ENCODE measurements at regions not wholly inside any gene's neighbourhood (a gene's known extent, or its start where the extent isn't known, plus 50 kb on each side); places are given as distances from the start of the nearest gene placed in this dataset.

- DNase-seq = no peak
Observed at GRCh38 chr16:9484426-9484825, 393.0 kb downstream of the HAPSTR1 start.

- no peak for DNase-seq
Observed at GRCh38 chr16:9484881-9485280, 393.4 kb downstream of the HAPSTR1 start.

GRCh38 chr16:9489835-9490467 lies 398.5 kb downstream of the HAPSTR1 start:
- DNase-seq = no peak

GRCh38 chr16:9495824-9496223 lies 404.4 kb downstream of the HAPSTR1 start:
- no peak for DNase-seq

GRCh38 chr16:9497750-9498149 lies 406.3 kb downstream of the HAPSTR1 start:
- no peak for DNase-seq

- DNase-seq = no peak
Observed at GRCh38 chr16:9499941-9500593, 408.6 kb downstream of the HAPSTR1 start.

GRCh38 chr16:9500872-9501271 lies 409.4 kb downstream of the HAPSTR1 start:
- DNase-seq = no peak

GRCh38 chr16:9503251-9503984 lies 412.0 kb downstream of the HAPSTR1 start:
- no peak for DNase-seq

GRCh38 chr16:9508328-9508936 lies 417.0 kb downstream of the HAPSTR1 start:
- no peak for DNase-seq

GRCh38 chr16:9509663-9510062 lies 418.2 kb downstream of the HAPSTR1 start:
- DNase-seq = no peak

- DNase-seq = no peak
Observed at GRCh38 chr16:9511389-9511788, 419.9 kb downstream of the HAPSTR1 start.

- DNase-seq = no peak
Observed at GRCh38 chr16:9516444-9516843, 425.0 kb downstream of the HAPSTR1 start.

GRCh38 chr16:9518051-9518450 lies 426.6 kb downstream of the HAPSTR1 start:
- DNase-seq = no peak

GRCh38 chr16:9518581-9518980 lies 427.1 kb downstream of the HAPSTR1 start:
- no peak for DNase-seq

- DNase-seq = no peak
Observed at GRCh38 chr16:9521749-9522370, 430.4 kb downstream of the HAPSTR1 start.

- DNase-seq = no peak
Observed at GRCh38 chr16:9522614-9523013, 431.2 kb downstream of the HAPSTR1 start.

GRCh38 chr16:9523994-9524393 lies 432.6 kb downstream of the HAPSTR1 start:
- DNase-seq = no peak

- no peak for DNase-seq
Observed at GRCh38 chr16:9525037-9525436, 433.6 kb downstream of the HAPSTR1 start.

- no peak for DNase-seq
Observed at GRCh38 chr16:9526791-9527190, 435.3 kb downstream of the HAPSTR1 start.

- no peak for DNase-seq
Observed at GRCh38 chr16:9527976-9528375, 436.5 kb downstream of the HAPSTR1 start.

GRCh38 chr16:9528511-9529079 lies 437.2 kb downstream of the HAPSTR1 start:
- DNase-seq = no peak

GRCh38 chr16:9533042-9533441 lies 441.6 kb downstream of the HAPSTR1 start:
- no peak for DNase-seq

GRCh38 chr16:9534759-9535158 lies 443.3 kb downstream of the HAPSTR1 start:
- no peak for DNase-seq
